Fibroblast of villous mesenchyme (primary cell): ENCODE measurements at regions not wholly inside any gene's neighbourhood (a gene's known extent, or its start where the extent isn't known, plus 50 kb on each side); places are given as distances from the start of the nearest gene placed in this dataset.

Experiments
- DNase-seq: peaks from one replicate; pipeline ENCODE4 v3.0.0-alpha.2; 2010; ENCODE audit warnings: low read depth
- H3K4me3 ChIP-seq: 2 replicates; pipeline ENCODE4 v1.5.1; 2011; ENCODE audit warnings: low read depth, mild to moderate bottlenecking, low read length
- CTCF ChIP-seq: IDR thresholded peaks from 2 replicates; pipeline ENCODE4 v1.5.1; 2012; ENCODE audit warnings: low read depth, mild to moderate bottlenecking, low read length; ENCODE audit not compliant: insufficient read depth

GRCh38 chr5:89253666-89254352, 370.8 kb upstream of the MEF2C start:
- DNase-seq: no peak
- no peak overlapping the region for H3K4me3 ChIP-seq
- TF ChIP-seq CTCF: no peak

DNA sequence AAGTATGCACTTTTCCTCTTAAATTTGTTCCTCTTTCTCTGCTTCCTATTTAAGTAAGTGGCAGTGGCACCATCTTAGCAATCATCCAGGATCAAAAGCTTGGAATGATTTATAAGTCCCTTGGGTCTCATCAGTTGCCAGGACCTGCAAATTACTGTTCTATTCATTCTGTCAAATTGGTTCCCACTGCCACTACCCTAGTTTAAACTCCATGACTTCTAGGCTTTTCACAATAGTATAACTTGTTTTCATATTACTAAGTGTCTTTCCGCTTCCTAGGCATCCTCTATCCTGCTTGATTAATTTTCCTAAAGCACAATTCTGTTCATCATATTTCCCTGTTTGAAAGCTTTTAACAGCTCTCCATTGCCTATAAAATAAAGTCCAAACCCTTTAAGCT, 363.9 kb upstream of the MEF2C start:
- no peak for DNase-seq
- no peak for TF ChIP-seq CTCF
- H3K4me3 ChIP-seq: no peak overlapping the region

DNA sequence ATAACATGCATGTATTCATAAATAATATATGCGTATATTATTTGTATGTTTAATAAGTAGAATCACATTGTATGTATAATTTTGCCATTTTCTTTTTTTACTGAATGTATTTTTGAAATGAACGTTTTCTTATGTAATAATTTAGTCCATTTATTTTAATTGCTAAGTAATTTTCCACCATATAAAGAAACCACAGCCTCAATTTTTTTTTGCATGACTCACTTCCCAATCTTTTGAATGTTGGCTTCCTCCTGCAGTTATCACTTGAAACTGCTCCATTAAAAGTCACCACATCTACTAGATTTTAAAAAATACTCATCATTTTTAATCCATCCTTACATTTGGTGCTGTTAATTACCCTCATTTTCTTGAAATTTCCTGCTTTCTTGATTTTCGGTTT, 363.3 kb upstream of the MEF2C start:
- H3K4me3 ChIP-seq: no peak overlapping the region
- no peak for TF ChIP-seq CTCF
- DNase-seq: no peak

- H3K4me3 ChIP-seq: no peak overlapping the region
- TF ChIP-seq CTCF: no peak
These were observed 360.6 kb upstream of the MEF2C start for GRCh38 chr5:89243611-89244010.

DNA sequence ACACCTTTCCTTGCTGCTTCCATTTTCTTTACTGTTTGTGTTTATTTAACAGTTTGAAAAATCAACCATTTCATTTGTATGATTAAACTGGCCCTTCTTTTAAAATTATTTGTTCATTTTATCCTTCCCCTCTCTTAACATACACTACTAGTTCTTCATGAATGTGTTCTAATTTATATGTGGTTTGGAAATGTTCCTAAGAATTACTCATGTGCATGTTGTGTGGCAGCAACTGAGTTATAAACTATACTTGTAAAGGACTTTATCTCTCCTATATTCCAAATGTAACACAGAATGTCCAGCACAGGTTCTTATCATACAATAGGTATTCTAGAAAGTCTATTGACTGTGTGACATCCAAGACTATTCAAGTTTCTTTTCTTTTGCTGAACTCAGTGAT, 358.2 kb upstream of the MEF2C start:
- H3K4me3 ChIP-seq: no peak overlapping the region
- no peak for TF ChIP-seq CTCF
- peak; percentile 3 for DNase-seq

More at GRCh38 chr5:89243611-89244010, 360.6 kb upstream of the MEF2C start:
- DNase-seq: no peak

GRCh38 chr5:89236900-89237299, 353.9 kb upstream of the MEF2C start:
- H3K4me3 ChIP-seq: no peak overlapping the region
- DNase-seq: no peak
- TF ChIP-seq CTCF: no peak

- DNase-seq: no peak
- no peak for TF ChIP-seq CTCF
- H3K4me3 ChIP-seq: no peak overlapping the region
These were observed 350.5 kb upstream of the MEF2C start for GRCh38 chr5:89233462-89233861.
